MCF 10A (cell line): ENCODE measurements at regions not wholly inside any gene's neighbourhood (a gene's known extent, or its start where the extent isn't known, plus 50 kb on each side); places are given as distances from the start of the nearest gene placed in this dataset.

ENCODE experiments used
- BruUV-seq: library from RNA; stranded (reverse); fragments of 400-500 nt; replicated peaks from 2 replicates; lab custom pipeline; 2021; lab: Mats Ljungman, UMichigan
- CTCF ChIA-PET: fragments of 300-600 bp; sonication (Branson Sonifier 250); formaldehyde crosslinking; extraction: SDS; loops from one replicate; lab custom pipeline; 2021; ENCODE audit warnings: antibody characterized with exemption, inconsistent platforms; lab: Yijun Ruan, JAX
- POLR2A ChIA-PET: fragments of 300-600, 350-650 bp; sonication (Branson Sonifier 250); formaldehyde crosslinking; extraction: SDS; loops from one replicate; lab custom pipeline; 2020; ENCODE audit warnings: antibody characterized with exemption, inconsistent platforms; lab: Yijun Ruan, JAX
- DNase-seq: peaks from one replicate; pipeline ENCODE4 v3.0.0-alpha.2; 2018; ENCODE audit not compliant: unreplicated experiment
- H3K27ac Mint-ChIP-seq: one replicate; pipeline ENCODE4 v1.8.0; 2022; ENCODE audit warnings: mild to moderate bottlenecking, low read depth, mixed read lengths; ENCODE audit not compliant: unreplicated experiment
- H3K27me3 Mint-ChIP-seq: one replicate; pipeline ENCODE4 v1.8.0; 2022; ENCODE audit warnings: mixed read lengths; ENCODE audit not compliant: insufficient read depth, unreplicated experiment
- H3K36me3 Mint-ChIP-seq: one replicate; pipeline ENCODE4 v1.8.0; 2022; ENCODE audit warnings: mild to moderate bottlenecking, moderate library complexity, mixed read lengths; ENCODE audit not compliant: insufficient read depth, unreplicated experiment
- H3K4me1 Mint-ChIP-seq: one replicate; pipeline ENCODE4 v1.8.0; 2022; ENCODE audit warnings: mixed read lengths; ENCODE audit not compliant: insufficient read depth, unreplicated experiment
- H3K4me3 Mint-ChIP-seq: one replicate; pipeline ENCODE4 v1.8.0; 2022; ENCODE audit warnings: mild to moderate bottlenecking, moderate library complexity, mixed read lengths; ENCODE audit not compliant: unreplicated experiment
- H3K9me3 Mint-ChIP-seq: one replicate; pipeline ENCODE4 v1.8.0; 2022; ENCODE audit warnings: mixed read lengths; ENCODE audit not compliant: unreplicated experiment
- CTCF ChIP-seq: fragments of 200-600 bp; IDR thresholded peaks from one replicate; pipeline ENCODE4 v1.8.0; 2022; ENCODE audit warnings: antibody characterized with exemption, mild to moderate bottlenecking; ENCODE audit not compliant: unreplicated experiment
- intact Hi-C: fragments of 100-400 bp; cut with micrococcal nuclease; formaldehyde crosslinking; loops from 2 replicates; pipeline ENCODE4 v1.14.1; 2022

- ChIA-PET CTCF (interaction anchor here (0.7 kb wide), 1 partner anchor 219 kb away, joined by 3 read pairs; no protein-coding TSS in a partner anchor), POLR2A (no interaction called here)
- no peak for TF ChIP-seq CTCF
- intact Hi-C loops: no loop called here
- peaks cover 8% of the 10 kb centered on the region for H3K27me3 Mint-ChIP-seq
- H3K36me3 Mint-ChIP-seq: no peaks in the 10 kb centered on the region
- no peak for DNase-seq
- H3K9me3 Mint-ChIP-seq: peaks cover 7% of the 10 kb centered on the region
- H3K27ac Mint-ChIP-seq: no peak overlapping the region
- BruUV-seq: no TSS peak
- H3K4me3 Mint-ChIP-seq: no peak overlapping the region
- H3K4me1 Mint-ChIP-seq: no peaks in the 10 kb centered on the region
Observed at GRCh38 chr10:128416231-128416630, 290.0 kb upstream of the MKI67 start.

- POLR2A ChIA-PET: interaction anchor here (0.6 kb wide), 1 partner anchor 510 kb away, joined by 3 read pairs; no protein-coding TSS in a partner anchor
- DNase-seq: no peak
- Mint-ChIP-seq H3K27ac (no peak overlapping the region), H3K9me3 (no peaks in the 10 kb centered on the region), H3K36me3 (no peaks in the 10 kb centered on the region), H3K4me3 (no peak overlapping the region), H3K4me1 (no peaks in the 10 kb centered on the region), H3K27me3 (peaks cover 23% of the 10 kb centered on the region)
- CTCF ChIA-PET: no interaction called here
- intact Hi-C loops: no loop called here
- TF ChIP-seq CTCF: no peak
- no TSS peak for BruUV-seq
Observed at GRCh38 chr10:128417826-128418225, 291.6 kb upstream of the MKI67 start.

GRCh38 chr10:128418819-128419218 is 292.6 kb upstream of the MKI67 start:
- BruUV-seq: no TSS peak
- H3K27me3 Mint-ChIP-seq: peaks cover 23% of the 10 kb centered on the region
- CTCF ChIA-PET: no interaction called here

GRCh38 chr10:128419466-128420019 is 293.3 kb upstream of the MKI67 start:
- intact Hi-C loops: no loop called here
- H3K36me3 Mint-ChIP-seq: no peaks in the 10 kb centered on the region
- no peak overlapping the region for H3K27ac Mint-ChIP-seq
- H3K4me3 Mint-ChIP-seq: no peak overlapping the region
- TF ChIP-seq CTCF: no peak
- BruUV-seq: no TSS peak
- peak; percentile 20 for DNase-seq
- H3K4me1 Mint-ChIP-seq: no peaks in the 10 kb centered on the region
- H3K27me3 Mint-ChIP-seq: peaks cover 23% of the 10 kb centered on the region
- POLR2A ChIA-PET: no interaction called here
- H3K9me3 Mint-ChIP-seq: no peaks in the 10 kb centered on the region
- CTCF ChIA-PET: no interaction called here

More at GRCh38 chr10:128418819-128419218, 292.6 kb upstream of the MKI67 start:
- Mint-ChIP-seq H3K27ac (no peak overlapping the region), H3K9me3 (no peaks in the 10 kb centered on the region), H3K4me1 (no peaks in the 10 kb centered on the region), H3K36me3 (no peaks in the 10 kb centered on the region), H3K4me3 (no peak overlapping the region)
- intact Hi-C loops: no loop called here
- TF ChIP-seq CTCF: no peak
- POLR2A ChIA-PET: interaction anchor here (0.6 kb wide), 1 partner anchor 509 kb away, joined by 3 read pairs; no protein-coding TSS in a partner anchor
- no peak for DNase-seq
